ENCODE measurements at regions not wholly inside any gene's neighbourhood (a gene's known extent, or its start where the extent isn't known, plus 50 kb on each side); places are given as distances from the start of the nearest gene placed in this dataset.

DNA sequence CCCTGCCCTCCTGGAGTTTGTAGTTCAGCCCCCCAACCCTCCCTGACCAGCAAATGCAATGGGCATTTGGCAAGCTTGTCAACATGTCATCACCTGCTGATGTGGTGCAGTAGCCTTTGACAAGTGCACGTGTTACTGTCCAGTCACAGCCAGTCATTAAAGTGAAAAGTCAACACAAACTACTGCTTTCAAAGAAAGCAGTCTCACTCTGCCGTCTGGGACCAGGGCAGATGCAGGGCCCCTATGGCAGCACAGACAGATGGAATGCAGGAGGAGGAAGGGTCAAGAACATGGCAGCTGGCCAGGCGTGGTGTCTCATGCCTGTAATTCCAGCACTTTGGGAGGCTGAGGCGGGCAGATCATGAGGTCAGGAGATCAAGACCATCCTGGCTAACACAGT is 222.4 kb upstream of the OSR1 start:
- no peaks in the 10 kb centered on the region for H3K4me1 Mint-ChIP-seq
- ChIA-PET POLR2A (no interaction called here), CTCF (no interaction called here)
- H3K9ac ChIP-seq (ENCODE audit: low read length), result no peak overlapping the region
- H3K27ac ChIP-seq (ENCODE audit: low read length in 2 of 2), result no peak overlapping the region
- H3K79me2 ChIP-seq (ENCODE audit: control insufficient read depth, insufficient read depth, low read length), result no peaks in the 10 kb centered on the region
- no peak overlapping the region for H3K4me2 ChIP-seq (replicated peaks; ENCODE audit: low read depth, low read length, poor library complexity, severe bottlenecking)
- no peaks in the 10 kb centered on the region for H3K9me3 Mint-ChIP-seq (ENCODE audit: insufficient read depth)
- no peak overlapping the region for H2AFZ ChIP-seq (ENCODE audit: insufficient read depth, low read depth, low read length, poor library complexity, severe bottlenecking)
- ATAC-seq (ENCODE audit: low read depth) (no peak), DNase-seq (no peak)
- WGBS (ENCODE audit: insufficient coverage), result no CpG with 5 or more reads among the region's 4 CpGs
- peaks cover 4% of the 10 kb centered on the region for H3K27me3 Mint-ChIP-seq
- intact Hi-C loops (cut with micrococcal nuclease), result no loop called here
- no peak overlapping the region for H3K4me3 Mint-ChIP-seq
- H3K27me3 ChIP-seq (replicated peaks in 1 of 4; ENCODE audit: control extremely low read depth in 1 of 4, control insufficient read depth in 3 of 4, insufficient read depth in 4 of 4, low read length in 3 of 4), result no peaks in the 10 kb centered on the region
- no peak overlapping the region for H3K4me3 ChIP-seq (ENCODE audit: control extremely low read depth in 1 of 5, extremely low read depth in 1 of 5, insufficient read depth in 1 of 5, low read depth in 2 of 5, low read length in 4 of 5)
- no peak overlapping the region for H3K27ac Mint-ChIP-seq
- no peaks in the 10 kb centered on the region for H4K20me1 ChIP-seq (ENCODE audit: control insufficient read depth, insufficient read depth, low read length, poor library complexity, severe bottlenecking)
- H3K9me3 ChIP-seq (ENCODE audit: control extremely low read depth in 1 of 3, control insufficient read depth in 2 of 3, insufficient read depth in 1 of 3, low read length in 2 of 3), result no peaks in the 10 kb centered on the region
- TF ChIP-seq, protein P1, sequence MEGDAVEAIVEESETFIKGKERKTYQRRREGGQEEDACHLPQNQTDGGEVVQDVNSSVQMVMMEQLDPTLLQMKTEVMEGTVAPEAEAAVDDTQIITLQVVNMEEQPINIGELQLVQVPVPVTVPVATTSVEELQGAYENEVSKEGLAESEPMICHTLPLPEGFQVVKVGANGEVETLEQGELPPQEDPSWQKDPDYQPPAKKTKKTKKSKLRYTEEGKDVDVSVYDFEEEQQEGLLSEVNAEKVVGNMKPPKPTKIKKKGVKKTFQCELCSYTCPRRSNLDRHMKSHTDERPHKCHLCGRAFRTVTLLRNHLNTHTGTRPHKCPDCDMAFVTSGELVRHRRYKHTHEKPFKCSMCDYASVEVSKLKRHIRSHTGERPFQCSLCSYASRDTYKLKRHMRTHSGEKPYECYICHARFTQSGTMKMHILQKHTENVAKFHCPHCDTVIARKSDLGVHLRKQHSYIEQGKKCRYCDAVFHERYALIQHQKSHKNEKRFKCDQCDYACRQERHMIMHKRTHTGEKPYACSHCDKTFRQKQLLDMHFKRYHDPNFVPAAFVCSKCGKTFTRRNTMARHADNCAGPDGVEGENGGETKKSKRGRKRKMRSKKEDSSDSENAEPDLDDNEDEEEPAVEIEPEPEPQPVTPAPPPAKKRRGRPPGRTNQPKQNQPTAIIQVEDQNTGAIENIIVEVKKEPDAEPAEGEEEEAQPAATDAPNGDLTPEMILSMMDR (IDR thresholded peaks at IDR 0.05), result no peak
- TF ChIP-seq EZH2 (IDR thresholded peaks at IDR 0.05; ENCODE audit: borderline replicate concordance, insufficient read depth, low read depth, low read length, poor library complexity, severe bottlenecking), result no peak
- H3K4me1 ChIP-seq (ENCODE audit: control insufficient read depth in 2 of 2, insufficient read depth in 2 of 2, low read length in 2 of 2), result no peaks in the 10 kb centered on the region
- H3K36me3 ChIP-seq (replicated peaks in 1 of 2; ENCODE audit: control extremely low read depth in 1 of 2, control insufficient read depth in 1 of 2, extremely low read depth in 1 of 2, insufficient read depth in 2 of 2, low read length in 1 of 2), result no peaks in the 10 kb centered on the region

DNA sequence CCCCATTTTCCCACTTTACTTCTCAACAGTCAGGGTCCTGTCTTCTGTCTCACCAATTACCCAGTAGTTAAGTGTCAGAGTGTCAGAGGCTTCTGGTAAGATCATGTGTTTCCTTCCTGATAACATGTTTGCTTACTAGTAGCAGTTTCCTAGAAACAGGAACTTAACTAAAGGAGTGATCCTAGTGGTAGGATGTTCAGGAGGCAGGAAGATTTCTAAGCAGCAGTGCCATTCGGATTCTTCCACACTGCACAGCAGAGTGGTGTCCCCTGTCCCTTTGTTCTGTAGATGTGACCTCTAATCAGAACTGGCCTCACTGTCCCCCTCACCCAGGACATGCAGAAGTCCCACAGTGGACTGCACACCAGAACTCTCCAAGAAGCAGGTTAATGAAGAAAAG is 221.8 kb upstream of the OSR1 start:
- H3K27ac Mint-ChIP-seq, result no peak overlapping the region
- POLR2A ChIA-PET, result no interaction called here

More for the DNA sequence above, 221.8 kb upstream of the OSR1 start:
- Histone ChIP-seq H3K9me3 (ENCODE audit: control extremely low read depth in 1 of 3, control insufficient read depth in 2 of 3, insufficient read depth in 1 of 3, low read length in 2 of 3) (no peaks in the 10 kb centered on the region), H3K27me3 (replicated peaks in 1 of 4; ENCODE audit: control extremely low read depth in 1 of 4, control insufficient read depth in 3 of 4, insufficient read depth in 4 of 4, low read length in 3 of 4) (no peaks in the 10 kb centered on the region), H4K20me1 (ENCODE audit: control insufficient read depth, insufficient read depth, low read length, poor library complexity, severe bottlenecking) (no peaks in the 10 kb centered on the region), H2AFZ (ENCODE audit: insufficient read depth, low read depth, low read length, poor library complexity, severe bottlenecking) (no peak overlapping the region), H3K4me2 (replicated peaks; ENCODE audit: low read depth, low read length, poor library complexity, severe bottlenecking) (no peak overlapping the region), H3K4me1 (ENCODE audit: control insufficient read depth in 2 of 2, insufficient read depth in 2 of 2, low read length in 2 of 2) (no peaks in the 10 kb centered on the region), H3K4me3 (ENCODE audit: control extremely low read depth in 1 of 5, extremely low read depth in 1 of 5, insufficient read depth in 1 of 5, low read depth in 2 of 5, low read length in 4 of 5) (no peak overlapping the region), H3K36me3 (replicated peaks in 1 of 2; ENCODE audit: control extremely low read depth in 1 of 2, control insufficient read depth in 1 of 2, extremely low read depth in 1 of 2, insufficient read depth in 2 of 2, low read length in 1 of 2) (no peaks in the 10 kb centered on the region), H3K27ac (ENCODE audit: low read length in 2 of 2) (no peak overlapping the region), H3K9ac (ENCODE audit: low read length) (no peak overlapping the region), H3K79me2 (ENCODE audit: control insufficient read depth, insufficient read depth, low read length) (no peaks in the 10 kb centered on the region)
- no peak overlapping the region for H3K4me3 Mint-ChIP-seq
- no peak for TF ChIP-seq EZH2 (IDR thresholded peaks at IDR 0.05; ENCODE audit: borderline replicate concordance, insufficient read depth, low read depth, low read length, poor library complexity, severe bottlenecking)
- TF ChIP-seq, protein P1 (IDR thresholded peaks at IDR 0.05), result no peak
- no peaks in the 10 kb centered on the region for H3K4me1 Mint-ChIP-seq
- CTCF ChIA-PET, result no interaction called here
- intact Hi-C loops (cut with micrococcal nuclease), result no loop called here
- H3K27me3 Mint-ChIP-seq, result peaks cover 4% of the 10 kb centered on the region
- no peaks in the 10 kb centered on the region for H3K9me3 Mint-ChIP-seq (ENCODE audit: insufficient read depth)
- no peak for DNase-seq
- WGBS (ENCODE audit: insufficient coverage), result 30% methylated on average over 1 of the region's 1 CpG
- no peak for ATAC-seq (ENCODE audit: low read depth)

Measured in B cell (primary cell).